A673 (cell line): ENCODE measurements at regions not wholly inside any gene's neighbourhood (a gene's known extent, or its start where the extent isn't known, plus 50 kb on each side); places are given as distances from the start of the nearest gene placed in this dataset.

Source experiments
- BruUV-seq: library from RNA; stranded (reverse); fragments of 400-500 nt; replicated peaks from 2 replicates; lab custom pipeline; 2021; lab: Mats Ljungman, UMichigan
- CTCF ChIA-PET: fragments of 300-600 bp; sonication (Branson Sonifier 250); formaldehyde crosslinking; loops from one replicate; lab custom pipeline; 2022; ENCODE audit warnings: antibody characterized with exemption; lab: Charles Lee
- POLR2A ChIA-PET: fragments of 300-600 bp; sonication (Branson Sonifier 250); formaldehyde crosslinking; loops from one replicate; lab custom pipeline; 2022; ENCODE audit warnings: antibody characterized with exemption; ENCODE audit not compliant: low non-redundant PET; lab: Charles Lee
- DNase-seq: peaks from one replicate; pipeline ENCODE4 v3.0.0-alpha.2; 2015; ENCODE audit warnings: low spot score
- H3K27ac ChIP-seq: fragments of 200-600 bp; sonication (generic); 2 replicates; pipeline ENCODE4 v1.5.1; 2016; ENCODE audit warnings: mixed run types, low read depth, mild to moderate bottlenecking, mixed read lengths, antibody characterized with exemption, low read length; ENCODE audit not compliant: poor library complexity, severe bottlenecking
- H3K27me3 ChIP-seq: fragments of 200-600 bp; sonication (generic); replicated peaks from 2 replicates; pipeline ENCODE4 v1.6.1; 2017; ENCODE audit warnings: mixed run types, low read depth, mild to moderate bottlenecking, mixed read lengths, antibody characterized with exemption, low read length; ENCODE audit not compliant: insufficient read depth, poor library complexity
- H3K36me3 ChIP-seq: fragments of 200-600 bp; sonication (generic); 2 replicates; pipeline ENCODE4 v1.6.1; 2016; ENCODE audit warnings: mixed run types, mild to moderate bottlenecking, mixed read lengths, antibody characterized with exemption, low read length; ENCODE audit not compliant: insufficient read depth, poor library complexity, severe bottlenecking
- H3K4me1 ChIP-seq: fragments of 200-600 bp; sonication (generic); 2 replicates; pipeline ENCODE4 v1.6.1; 2017; ENCODE audit warnings: mixed run types, mild to moderate bottlenecking, mixed read lengths, antibody characterized with exemption, low read length; ENCODE audit not compliant: insufficient read depth, poor library complexity, severe bottlenecking
- H3K4me3 ChIP-seq: fragments of 200-600 bp; sonication (generic); 2 replicates; pipeline ENCODE4 v1.5.1; 2016; ENCODE audit warnings: low read depth, mixed run types, mild to moderate bottlenecking, mixed read lengths, low read length; ENCODE audit not compliant: poor library complexity, severe bottlenecking
- H3K9me3 ChIP-seq: fragments of 200-600 bp; sonication (generic); 2 replicates; pipeline ENCODE4 v1.6.1; 2016; ENCODE audit warnings: mixed run types, low read depth, mild to moderate bottlenecking, mixed read lengths, antibody characterized with exemption, low read length; ENCODE audit not compliant: poor library complexity, severe bottlenecking
- CTCF ChIP-seq: fragments of 300-800, 200-600 bp; sonication (generic); conservative IDR thresholded peaks from 2 replicates; pipeline ENCODE4 v1.5.1; 2017; ENCODE audit warnings: low read depth, mild to moderate bottlenecking, antibody characterized with exemption, low read length, moderate library complexity, mixed read lengths
- EZH2 ChIP-seq: fragments of 200-600 bp; sonication (generic); IDR thresholded peaks from 2 replicates; pipeline ENCODE4 v1.6.1; 2017; ENCODE audit warnings: borderline replicate concordance, low read depth, mild to moderate bottlenecking, mixed read lengths, antibody characterized with exemption, low read length; ENCODE audit not compliant: poor library complexity, severe bottlenecking
- intact Hi-C: fragments of 100-400 bp; cut with micrococcal nuclease; formaldehyde crosslinking; loops from one replicate; pipeline ENCODE4 v1.10.0; 2022; ENCODE audit not compliant: unreplicated experiment

- peaks cover 3% of the 10 kb centered on the region for H3K27me3 ChIP-seq
- ChIA-PET POLR2A (no interaction called here), CTCF (no interaction called here)
- no peak overlapping the region for H3K27ac ChIP-seq
- DNase-seq: no peak
- intact Hi-C loops: no loop called here
- H3K4me1 ChIP-seq: no peaks in the 10 kb centered on the region
- no peaks in the 10 kb centered on the region for H3K36me3 ChIP-seq
- TF ChIP-seq CTCF (no peak), EZH2 (no peak)
- BruUV-seq: no TSS peak
- H3K9me3 ChIP-seq: no peaks in the 10 kb centered on the region
- no peak overlapping the region for H3K4me3 ChIP-seq
Measured at GRCh38 chr1:55836086-55836485, 620.9 kb upstream of the USP24 start.

GRCh38 chr1:55833529-55834091 lies 618.4 kb upstream of the USP24 start:
- no peak overlapping the region for H3K4me3 ChIP-seq
- DNase-seq: no peak
- H3K4me1 ChIP-seq: no peaks in the 10 kb centered on the region
- no peaks in the 10 kb centered on the region for H3K27me3 ChIP-seq
- ChIA-PET CTCF (no interaction called here), POLR2A (no interaction called here)
- H3K9me3 ChIP-seq: no peaks in the 10 kb centered on the region
- BruUV-seq: no TSS peak
- intact Hi-C loops: no loop called here
- no peak for TF ChIP-seq CTCF
- H3K27ac ChIP-seq: no peak overlapping the region
- H3K36me3 ChIP-seq: no peaks in the 10 kb centered on the region

- no TSS peak for BruUV-seq
- Histone ChIP-seq H3K27ac (no peak overlapping the region), H3K4me1 (no peaks in the 10 kb centered on the region), H3K9me3 (no peaks in the 10 kb centered on the region), H3K4me3 (no peak overlapping the region), H3K27me3 (no peaks in the 10 kb centered on the region), H3K36me3 (no peaks in the 10 kb centered on the region)
- DNase-seq: no peak
- intact Hi-C loops: no loop called here
- ChIA-PET POLR2A (no interaction called here), CTCF (no interaction called here)
- TF ChIP-seq CTCF (no peak), EZH2 (no peak)
Measured at GRCh38 chr1:55831759-55832158, 616.6 kb upstream of the USP24 start.
